GM12878 (cell line): ENCODE measurements at regions not wholly inside any gene's neighbourhood (a gene's known extent, or its start where the extent isn't known, plus 50 kb on each side); places are given as distances from the start of the nearest gene placed in this dataset.

Experiments
- ATAC-seq: fragments of 200-7000 bp; cut with Tn5 transposase; 3 replicates; pipeline ENCODE4 v1.9.1; 2020; ENCODE audit warnings: mild to moderate bottlenecking, moderate library complexity
- BruUV-seq: library from RNA; stranded (reverse); fragments of 400-500 nt; replicated peaks from 2 replicates; lab custom pipeline; 2021; lab: Mats Ljungman, UMichigan
- CTCF ChIA-PET: fragments of 300-600 bp; sonication (Branson Sonifier 250); formaldehyde crosslinking; extraction: SDS; loops from one replicate; lab custom pipeline; 2021; ENCODE audit warnings: inconsistent platforms; lab: Yijun Ruan, JAX
- POLR2A ChIA-PET: fragments of 350-600 bp; formaldehyde crosslinking; extraction: SDS; loops from one replicate; lab custom pipeline; 2021; ENCODE audit warnings: inconsistent platforms; lab: Charles Lee
- RAD21 ChIA-PET: fragments of 300-600 bp; sonication (Branson Sonifier 250); formaldehyde crosslinking; loops from one replicate; lab custom pipeline; 2023; ENCODE audit warnings: antibody characterized with exemption; ENCODE audit not compliant: unreplicated experiment; lab: Charles Lee
- SMC1A ChIA-PET: fragments of 300-600 bp; sonication (Branson Sonifier 250); formaldehyde crosslinking; loops from one replicate; lab custom pipeline; 2023; ENCODE audit not compliant: unreplicated experiment, uncharacterized antibody; lab: Charles Lee
- DNase-seq: peaks from one replicate; pipeline ENCODE4 v3.0.0-alpha.2; 2011; ENCODE audit warnings: low read depth, low spot score
- FAIRE-seq: peaks from 3 replicates; lab custom pipeline; 2011; peaks lifted over from hg19 to GRCh38; lab: Jason Lieb, UNC
- H2AFZ ChIP-seq: 2 replicates; pipeline ENCODE4 v1.6.0; 2011; ENCODE audit warnings: low read depth, low read length, control low read depth; ENCODE audit not compliant: control insufficient read depth
- H3K27ac ChIP-seq: 2 replicates; pipeline ENCODE4 v1.5.1; 2011; ENCODE audit warnings: control low read depth; ENCODE audit not compliant: control insufficient read depth, insufficient read depth
- H3K27me3 ChIP-seq, 2 experiments: replicated peaks in 1 of 2; 2 replicates each; pipeline versions ENCODE4 v1.6.0 to v1.6.1; 2011; ENCODE audit warnings: low read length in 1 of 2; ENCODE audit not compliant: control insufficient read depth in 2 of 2, insufficient read depth in 2 of 2
- H3K36me3 ChIP-seq, 2 experiments: 2 replicates each; pipeline ENCODE4 v1.5.1; 2011; ENCODE audit warnings: low read length in 1 of 2; ENCODE audit not compliant: control insufficient read depth in 2 of 2, insufficient read depth in 2 of 2
- H3K4me1 ChIP-seq: 2 replicates; pipeline ENCODE4 v1.6.1; 2011; ENCODE audit warnings: mild to moderate bottlenecking, low read length, moderate library complexity, mixed read lengths; ENCODE audit not compliant: control insufficient read depth, insufficient read depth
- H3K4me2 ChIP-seq: 2 replicates; pipeline ENCODE4 v1.6.0; 2011; ENCODE audit warnings: control low read depth; ENCODE audit not compliant: control insufficient read depth, insufficient read depth
- H3K4me3 ChIP-seq: fragments of 200-600 bp; sonication (generic); 2 replicates; pipeline ENCODE4 v1.5.1; 2016
- H3K79me2 ChIP-seq: 2 replicates; pipeline ENCODE4 v1.6.0; 2011; ENCODE audit warnings: low read length; ENCODE audit not compliant: control insufficient read depth, insufficient read depth
- H3K9ac ChIP-seq: 2 replicates; pipeline ENCODE4 v1.8.0; 2011; ENCODE audit warnings: low read length, control low read depth, mixed read lengths; ENCODE audit not compliant: control insufficient read depth, insufficient read depth
- H3K9me3 ChIP-seq: replicated peaks from 3 replicates; pipeline ENCODE4 v1.5.1; 2011; ENCODE audit warnings: mild to moderate bottlenecking, low read length; ENCODE audit not compliant: control insufficient read depth, insufficient read depth
- H4K20me1 ChIP-seq: 2 replicates; pipeline ENCODE4 v1.6.0; 2011; ENCODE audit not compliant: control insufficient read depth, insufficient read depth
- BCL11A ChIP-seq: IDR thresholded peaks from 2 replicates; pipeline ENCODE4 v1.6.1; 2011; ENCODE audit warnings: low read depth, low read length
- BMI1 ChIP-seq: fragments of 450-650 bp; IDR thresholded peaks from 2 replicates; pipeline ENCODE4 v1.6.1; 2016; ENCODE audit warnings: mild to moderate bottlenecking, moderate library complexity, borderline replicate concordance
- CBX5 ChIP-seq: sonication (generic); IDR thresholded peaks from 2 replicates; pipeline ENCODE4 v1.6.1; 2016; ENCODE audit warnings: low read depth, moderate library complexity, mild to moderate bottlenecking, inconsistent platforms
- EED ChIP-seq: sonication (generic); IDR thresholded peaks from 2 replicates; pipeline ENCODE4 v1.6.1; 2016; ENCODE audit warnings: antibody characterized with exemption, low read depth
- FOXM1 ChIP-seq: IDR thresholded peaks from 2 replicates; pipeline ENCODE4 v1.6.1; 2012; ENCODE audit warnings: low read depth, mild to moderate bottlenecking, inconsistent platforms, low read length, moderate library complexity
- MTA2 ChIP-seq: fragments of 450-650 bp; IDR thresholded peaks from 2 replicates; pipeline ENCODE4 v1.6.1; 2016; ENCODE audit warnings: low read depth, mild to moderate bottlenecking, moderate library complexity
- MYC ChIP-seq: IDR thresholded peaks from 2 replicates; pipeline ENCODE4 v1.6.1; 2011; ENCODE audit warnings: mild to moderate bottlenecking, low read length, moderate library complexity, inconsistent platforms; ENCODE audit not compliant: insufficient read depth, insufficient replicate concordance, insufficient read length, severe bottlenecking
- NR2F1 ChIP-seq: fragments of 450-650 bp; conservative IDR thresholded peaks from 2 replicates; pipeline ENCODE4 v1.6.1; 2017; ENCODE audit warnings: mild to moderate bottlenecking
- RELB ChIP-seq: fragments of 450-650 bp; IDR thresholded peaks from 2 replicates; pipeline ENCODE4 v1.6.1; 2017; ENCODE audit warnings: low read depth, mild to moderate bottlenecking, moderate library complexity
- SPI1 ChIP-seq: IDR thresholded peaks from 2 replicates; pipeline ENCODE4 v1.6.1; 2011; ENCODE audit warnings: low read depth, mild to moderate bottlenecking, low read length, moderate library complexity, borderline replicate concordance; ENCODE audit not compliant: insufficient read depth
- TAF1 ChIP-seq: IDR thresholded peaks from 2 replicates; pipeline ENCODE4 v1.6.1; 2011; ENCODE audit warnings: mild to moderate bottlenecking, low read depth, low read length, borderline replicate concordance
- YY1 ChIP-seq: IDR thresholded peaks from 2 replicates; pipeline ENCODE4 v1.6.1; 2011; ENCODE audit warnings: low read depth, mild to moderate bottlenecking, low read length
- ZNF384 ChIP-seq: IDR thresholded peaks from 2 replicates; pipeline ENCODE4 v1.6.1; 2012; ENCODE audit warnings: low read depth, mild to moderate bottlenecking, low read length, improper control_type of control experiment, borderline replicate concordance
- ZNF592 ChIP-seq: fragments of 450-650 bp; IDR thresholded peaks from 2 replicates; pipeline ENCODE4 v1.6.1; 2017; ENCODE audit warnings: mild to moderate bottlenecking, moderate library complexity
- in situ Hi-C: fragments of 300-500 bp; cut with MboI; formaldehyde crosslinking; loops from 9 replicates; pipeline ENCODE4 v1.14.3; 2018; ENCODE audit warnings: mixed read lengths
- intact Hi-C: fragments of 100-400 bp; cut with micrococcal nuclease; formaldehyde crosslinking; loops from one replicate; pipeline ENCODE4 v1.14.2; 2022; ENCODE audit not compliant: unreplicated experiment
- TF ChIP-seq, protein P1 (sequence below): IDR thresholded peaks from 2 replicates; pipeline ENCODE4 v1.6.1; 2012; ENCODE audit warnings: low read length, inconsistent platforms

DNA sequence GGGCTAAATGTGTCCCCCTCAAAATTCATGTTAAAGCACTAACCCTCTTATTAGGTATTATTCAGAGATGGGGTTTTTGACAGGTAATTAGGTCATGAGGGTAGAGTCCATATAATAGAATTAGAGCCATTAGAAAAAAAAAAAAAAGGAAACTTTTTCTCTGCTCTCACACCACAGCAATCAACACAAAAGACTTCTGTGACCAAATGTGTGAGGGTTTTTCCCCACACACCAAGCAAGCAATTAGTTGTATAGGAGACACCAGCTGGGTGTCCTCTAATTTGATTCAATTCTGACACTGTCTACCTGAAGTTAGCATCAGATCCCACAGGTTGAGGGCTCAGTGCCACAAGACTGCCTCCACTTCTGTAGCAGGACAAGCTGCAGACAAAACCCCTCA is 64.6 kb upstream of the GMDS start:
- Histone ChIP-seq H2AFZ (no peak overlapping the region), H3K4me1 (no peaks in the 10 kb centered on the region), H3K27ac (no peak overlapping the region), H3K79me2 (no peaks in the 10 kb centered on the region), H3K4me3 (no peak overlapping the region), H3K9ac (no peak overlapping the region), H3K36me3 (no peaks in the 10 kb centered on the region), H3K4me2 (no peak overlapping the region), H3K27me3 (no peaks in the 10 kb centered on the region), H3K9me3 (no peaks in the 10 kb centered on the region), H4K20me1 (no peaks in the 10 kb centered on the region)
- intact Hi-C loops (no loop called here), in situ Hi-C loops (no loop called here)
- TF ChIP-seq SPI1 (no peak), CBX5 (no peak), EED (no peak), TAF1 (no peak), ZNF592 (no peak), RELB (no peak), FOXM1 (no peak), NR2F1 (no peak), MYC (no peak), BCL11A (peak; percentile 50; the same call in 1 of the 2 replicates), MTA2 (peak; percentile 90), ZNF384 (peak; percentile 70; the same call in 1 of the 2 replicates), YY1 (no peak), BMI1 (no peak)
- TF ChIP-seq, protein P1, sequence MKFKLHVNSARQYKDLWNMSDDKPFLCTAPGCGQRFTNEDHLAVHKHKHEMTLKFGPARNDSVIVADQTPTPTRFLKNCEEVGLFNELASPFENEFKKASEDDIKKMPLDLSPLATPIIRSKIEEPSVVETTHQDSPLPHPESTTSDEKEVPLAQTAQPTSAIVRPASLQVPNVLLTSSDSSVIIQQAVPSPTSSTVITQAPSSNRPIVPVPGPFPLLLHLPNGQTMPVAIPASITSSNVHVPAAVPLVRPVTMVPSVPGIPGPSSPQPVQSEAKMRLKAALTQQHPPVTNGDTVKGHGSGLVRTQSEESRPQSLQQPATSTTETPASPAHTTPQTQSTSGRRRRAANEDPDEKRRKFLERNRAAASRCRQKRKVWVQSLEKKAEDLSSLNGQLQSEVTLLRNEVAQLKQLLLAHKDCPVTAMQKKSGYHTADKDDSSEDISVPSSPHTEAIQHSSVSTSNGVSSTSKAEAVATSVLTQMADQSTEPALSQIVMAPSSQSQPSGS, result no peak
- DNase-seq (peak; percentile 1), FAIRE-seq (no peak), ATAC-seq (peak; percentile 40; the same call in 2 of the 3 replicates)
- BruUV-seq, result no TSS peak
- CTCF ChIA-PET, result interaction anchor here (2.0 kb wide), 1 partner anchor 9 kb away, joined by 5 read pairs; no protein-coding TSS in a partner anchor
- RAD21 ChIA-PET, result no interaction called here
- SMC1A ChIA-PET, result no interaction called here
- POLR2A ChIA-PET, result interaction anchor here (1.1 kb wide), 1 partner anchor 42 kb away, joined by 3 read pairs; no protein-coding TSS in a partner anchor
